ENCODE measurements at regions not wholly inside any gene's neighbourhood (a gene's known extent, or its start where the extent isn't known, plus 50 kb on each side); places are given as distances from the start of the nearest gene placed in this dataset.

- DNase-seq (ENCODE audit: low spot score), result no peak
These were observed 457.4 kb upstream of the NECTIN3 start for GRCh38 chr3:110614186-110614585.

- no peak for DNase-seq (ENCODE audit: low spot score)
These were observed 456.2 kb upstream of the NECTIN3 start for GRCh38 chr3:110615454-110615853.

- no peak for DNase-seq (ENCODE audit: low spot score)
These were observed 452.9 kb upstream of the NECTIN3 start for GRCh38 chr3:110618512-110619226.

GRCh38 chr3:110620118-110620517 lies 451.5 kb upstream of the NECTIN3 start:
- DNase-seq (ENCODE audit: low spot score), result no peak

GRCh38 chr3:110623571-110623970 lies 448.0 kb upstream of the NECTIN3 start:
- DNase-seq (ENCODE audit: low spot score), result no peak

- DNase-seq (ENCODE audit: low spot score), result no peak
These were observed 447.0 kb upstream of the NECTIN3 start for GRCh38 chr3:110624576-110624975.

GRCh38 chr3:110625201-110625747 lies 446.3 kb upstream of the NECTIN3 start:
- no peak for DNase-seq (ENCODE audit: low spot score)

GRCh38 chr3:110626652-110627111 lies 444.9 kb upstream of the NECTIN3 start:
- peak; percentile 3 for DNase-seq (ENCODE audit: low spot score)

- no peak for DNase-seq (ENCODE audit: low spot score)
These were observed 442.8 kb upstream of the NECTIN3 start for GRCh38 chr3:110628650-110629301.

GRCh38 chr3:110629917-110630316 lies 441.7 kb upstream of the NECTIN3 start:
- DNase-seq (ENCODE audit: low spot score), result no peak

GRCh38 chr3:110644203-110644602 lies 427.4 kb upstream of the NECTIN3 start:
- no peak for DNase-seq (ENCODE audit: low spot score)

GRCh38 chr3:110646055-110646454 lies 425.6 kb upstream of the NECTIN3 start:
- no peak for DNase-seq (ENCODE audit: low spot score)

GRCh38 chr3:110646496-110646895 lies 425.1 kb upstream of the NECTIN3 start:
- DNase-seq (ENCODE audit: low spot score), result no peak

- DNase-seq (ENCODE audit: low spot score), result no peak
These were observed 424.0 kb upstream of the NECTIN3 start for GRCh38 chr3:110647586-110647985.

GRCh38 chr3:110650741-110651140 lies 420.9 kb upstream of the NECTIN3 start:
- DNase-seq (ENCODE audit: low spot score), result no peak

GRCh38 chr3:110654843-110655502 lies 416.6 kb upstream of the NECTIN3 start:
- no peak for DNase-seq (ENCODE audit: low spot score)

GRCh38 chr3:110656394-110657025 lies 415.1 kb upstream of the NECTIN3 start:
- DNase-seq (ENCODE audit: low spot score), result no peak

GRCh38 chr3:110664148-110664547 lies 407.5 kb upstream of the NECTIN3 start:
- no peak for DNase-seq (ENCODE audit: low spot score)

GRCh38 chr3:110666495-110666894 lies 405.1 kb upstream of the NECTIN3 start:
- DNase-seq (ENCODE audit: low spot score), result no peak

GRCh38 chr3:110667216-110667615 lies 404.4 kb upstream of the NECTIN3 start:
- DNase-seq (ENCODE audit: low spot score), result no peak

- DNase-seq (ENCODE audit: low spot score), result no peak
These were observed 401.2 kb upstream of the NECTIN3 start for GRCh38 chr3:110670407-110670806.

- no peak for DNase-seq (ENCODE audit: low spot score)
These were observed 394.1 kb upstream of the NECTIN3 start for GRCh38 chr3:110677506-110677905.
